HCT116 (cell line): ENCODE measurements at regions not wholly inside any gene's neighbourhood (a gene's known extent, or its start where the extent isn't known, plus 50 kb on each side); places are given as distances from the start of the nearest gene placed in this dataset.

Source experiments
- ATAC-seq: fragments of 200-7000 bp; cut with Tn5 transposase; 2 replicates; pipeline ENCODE4 v1.9.1; 2020; ENCODE audit warnings: mild to moderate bottlenecking, moderate library complexity
- BruUV-seq: library from RNA; stranded (reverse); fragments of 400-500 nt; replicated peaks from 2 replicates; lab custom pipeline; 2021; lab: Mats Ljungman, UMichigan
- CTCF ChIA-PET: fragments of 300-600 bp; sonication (Branson Sonifier 250); formaldehyde crosslinking; loops from one replicate; lab custom pipeline; 2021; ENCODE audit warnings: antibody characterized with exemption; lab: Charles Lee
- POLR2A ChIA-PET: fragments of 300-600, 350-600 bp; sonication (Branson Sonifier 250); formaldehyde crosslinking; loops from one replicate; lab custom pipeline; 2021; ENCODE audit warnings: antibody characterized with exemption; lab: Charles Lee
- RAD21 ChIA-PET, 2 experiments: fragments of 300-600 bp; sonication (Branson Sonifier 250); formaldehyde crosslinking; loops; one replicate each; lab custom pipeline; 2023; ENCODE audit warnings: low total read pairs in 2 of 2; ENCODE audit not compliant: uncharacterized antibody in 2 of 2, unreplicated experiment in 2 of 2, low non-redundant PET in 1 of 2; lab: Charles Lee
- DNase-seq: peaks from one replicate; pipeline ENCODE4 v3.0.0-alpha.2; 2010; ENCODE audit warnings: low read depth, low spot score
- H2AFZ ChIP-seq: fragments of 200-600 bp; shearing (Covaris generic), sonication (generic); 2 replicates; pipeline ENCODE4 v1.6.1; 2017; ENCODE audit warnings: low read depth, mixed run types, mixed read lengths, antibody characterized with exemption, low read length; ENCODE audit not compliant: poor library complexity, severe bottlenecking
- H3K27ac ChIP-seq: 2 replicates; pipeline ENCODE4 v1.5.1; 2012; ENCODE audit warnings: low read depth, low read length
- H3K27me3 ChIP-seq: fragments of 200-600 bp; sonication (generic); 2 replicates; pipeline ENCODE4 v1.6.1; 2016; ENCODE audit warnings: mixed run types, low read length, mixed read lengths; ENCODE audit not compliant: insufficient read depth
- H3K36me3 ChIP-seq, 2 experiments: fragments of 200-500 bp in 1 of 2; fragments of 200-600 bp in 1 of 2; sonication (Bioruptor generic) in 1 of 2; sonication (generic) in 1 of 2; 2 replicates each; pipeline versions ENCODE4 v1.5.1 to v1.6.1; 2014 to 2016; ENCODE audit warnings: low read length in 2 of 2, inconsistent platforms in 1 of 2, mixed read lengths in 1 of 2, mixed run types in 1 of 2; ENCODE audit not compliant: insufficient read depth in 2 of 2, control insufficient read depth in 1 of 2
- H3K4me1 ChIP-seq, 2 experiments: fragments of 200-600 bp in 1 of 2; sonication (generic) in 1 of 2; 2 replicates each; pipeline versions ENCODE4 v1.5.1 to v1.6.1; 2012 to 2017; ENCODE audit warnings: low read length in 2 of 2, inconsistent platforms in 1 of 2, mild to moderate bottlenecking in 1 of 2, mixed read lengths in 1 of 2, mixed run types in 1 of 2, moderate library complexity in 1 of 2; ENCODE audit not compliant: insufficient read depth in 2 of 2, control insufficient read depth in 1 of 2
- H3K4me2 ChIP-seq: fragments of 200-600 bp; sonication (generic); 2 replicates; pipeline ENCODE4 v1.6.1; 2017; ENCODE audit warnings: mixed run types, low read length, mixed read lengths
- H3K4me3 ChIP-seq, 2 experiments: fragments of 200-600 bp in 1 of 2; sonication (generic) in 1 of 2; replicated peaks in 1 of 2; 2 replicates each; pipeline ENCODE4 v1.5.1; 2011 to 2016; ENCODE audit warnings: low read length in 2 of 2, control low read depth in 1 of 2, low read depth in 1 of 2, mild to moderate bottlenecking in 1 of 2, mixed read lengths in 1 of 2, mixed run types in 1 of 2
- H3K79me2 ChIP-seq: fragments of 200-600 bp; sonication (generic); 2 replicates; pipeline ENCODE4 v1.6.1; 2017; ENCODE audit warnings: mild to moderate bottlenecking, mixed run types, low read length, moderate library complexity, mixed read lengths; ENCODE audit not compliant: insufficient read depth
- H3K9ac ChIP-seq: fragments of 200-600 bp; sonication (generic); 2 replicates; pipeline ENCODE4 v1.6.1; 2016; ENCODE audit warnings: low read length, mixed read lengths
- H3K9me2 ChIP-seq: fragments of 200-600 bp; sonication (generic), shearing (Covaris generic); 2 replicates; pipeline ENCODE4 v1.6.1; 2017; ENCODE audit warnings: mixed run types, mild to moderate bottlenecking, moderate library complexity; ENCODE audit not compliant: insufficient read depth
- H3K9me3 ChIP-seq, 2 experiments: fragments of 200-500 bp in 1 of 2; fragments of 200-600 bp in 1 of 2; sonication (Bioruptor generic) in 1 of 2; sonication (generic) in 1 of 2; 2 replicates each; pipeline ENCODE4 v1.6.1; 2014 to 2017; ENCODE audit warnings: low read length in 2 of 2, mixed read lengths in 2 of 2, inconsistent platforms in 1 of 2, low read depth in 1 of 2, mild to moderate bottlenecking in 1 of 2, mixed run types in 1 of 2, moderate library complexity in 1 of 2; ENCODE audit not compliant: control insufficient read depth in 1 of 2, insufficient read depth in 1 of 2
- H4K20me1 ChIP-seq: fragments of 200-600 bp; sonication (generic), shearing (Covaris generic); 2 replicates; pipeline ENCODE4 v1.6.1; 2017; ENCODE audit warnings: mixed run types, mild to moderate bottlenecking, moderate library complexity; ENCODE audit not compliant: insufficient read depth
- CBX3 ChIP-seq: IDR thresholded peaks from 2 replicates; pipeline ENCODE4 v1.6.1; 2012; ENCODE audit warnings: low read depth
- ELF1 ChIP-seq: IDR thresholded peaks from 2 replicates; pipeline ENCODE4 v1.6.1; 2012; ENCODE audit warnings: low read depth, borderline replicate concordance
- EZH2 ChIP-seq: fragments of 200-600 bp; sonication (generic); IDR thresholded peaks from 2 replicates; pipeline ENCODE4 v1.6.1; 2017; ENCODE audit warnings: antibody characterized with exemption, mixed run types
- EZH2phosphoT487 ChIP-seq: fragments of 200-600 bp; IDR thresholded peaks from 2 replicates; pipeline ENCODE4 v1.6.1; 2018; ENCODE audit warnings: antibody characterized with exemption, borderline replicate concordance
- FOSL1 ChIP-seq: IDR thresholded peaks from 2 replicates; pipeline ENCODE4 v1.6.1; 2012; ENCODE audit warnings: low read depth
- JUND ChIP-seq: IDR thresholded peaks from 2 replicates; pipeline ENCODE4 v1.6.1; 2012
- POLR2A ChIP-seq: IDR thresholded peaks from 2 replicates; pipeline ENCODE4 v1.7.0; 2011; ENCODE audit warnings: borderline replicate concordance; ENCODE audit not compliant: insufficient read depth, insufficient read length; ENCODE audit errors: extremely low read depth
- POLR2AphosphoS5 ChIP-seq: IDR thresholded peaks from 2 replicates; pipeline ENCODE4 v1.6.1; 2011; ENCODE audit warnings: mild to moderate bottlenecking, low read depth, low read length, moderate library complexity
- RAD21 ChIP-seq: IDR thresholded peaks from 2 replicates; pipeline ENCODE4 v1.6.1; 2012; ENCODE audit warnings: low read depth, mild to moderate bottlenecking
- SIN3A ChIP-seq: IDR thresholded peaks from 2 replicates; pipeline ENCODE4 v1.6.1; 2012; ENCODE audit warnings: low read depth
- SP1 ChIP-seq: IDR thresholded peaks from 2 replicates; pipeline ENCODE4 v1.6.1; 2012; ENCODE audit warnings: low read depth
- YY1 ChIP-seq: IDR thresholded peaks from 2 replicates; pipeline ENCODE4 v1.6.1; 2011; ENCODE audit warnings: low read length, low read depth, moderate library complexity, mild to moderate bottlenecking; ENCODE audit not compliant: insufficient replicate concordance; ENCODE audit errors: extremely low read depth
- ZNF274 ChIP-seq: fragments of 200-500 bp; sonication (Bioruptor generic); IDR thresholded peaks from 2 replicates; pipeline ENCODE4 v1.6.1; 2014; ENCODE audit warnings: mild to moderate bottlenecking, low read depth, low read length, inconsistent platforms
- intact Hi-C: fragments of 100-400 bp; cut with micrococcal nuclease; formaldehyde crosslinking; loops from 2 replicates; pipeline ENCODE4 v1.10.0; 2022
- TF ChIP-seq, protein P1 (sequence below): IDR thresholded peaks from 2 replicates; pipeline ENCODE4 v1.6.1; 2012
- TF ChIP-seq, protein P2 (sequence below): IDR thresholded peaks from 2 replicates; pipeline ENCODE4 v1.6.1; 2012
- TF ChIP-seq, protein P3 (sequence below), 3 experiments: fragments of 200-600 bp in 1 of 3; sonication (generic) in 1 of 3; IDR thresholded peaks in 2 of 3; conservative IDR thresholded peaks in 1 of 3; 2 replicates each; pipeline ENCODE4 v1.5.1; 2012 to 2017; ENCODE audit warnings: low read depth in 2 of 3, low read length in 2 of 3, antibody characterized with exemption in 1 of 3, borderline replicate concordance in 1 of 3, control low read depth in 1 of 3, mild to moderate bottlenecking in 1 of 3, mixed read lengths in 1 of 3, mixed run types in 1 of 3, moderate library complexity in 1 of 3; ENCODE audit not compliant: insufficient read depth in 1 of 3
- TF ChIP-seq, protein P4 (sequence below): IDR thresholded peaks from 2 replicates; pipeline ENCODE4 v1.6.1; 2011; ENCODE audit warnings: mild to moderate bottlenecking, low read length, moderate library complexity; ENCODE audit not compliant: insufficient replicate concordance; ENCODE audit errors: extremely low read depth

DNA sequence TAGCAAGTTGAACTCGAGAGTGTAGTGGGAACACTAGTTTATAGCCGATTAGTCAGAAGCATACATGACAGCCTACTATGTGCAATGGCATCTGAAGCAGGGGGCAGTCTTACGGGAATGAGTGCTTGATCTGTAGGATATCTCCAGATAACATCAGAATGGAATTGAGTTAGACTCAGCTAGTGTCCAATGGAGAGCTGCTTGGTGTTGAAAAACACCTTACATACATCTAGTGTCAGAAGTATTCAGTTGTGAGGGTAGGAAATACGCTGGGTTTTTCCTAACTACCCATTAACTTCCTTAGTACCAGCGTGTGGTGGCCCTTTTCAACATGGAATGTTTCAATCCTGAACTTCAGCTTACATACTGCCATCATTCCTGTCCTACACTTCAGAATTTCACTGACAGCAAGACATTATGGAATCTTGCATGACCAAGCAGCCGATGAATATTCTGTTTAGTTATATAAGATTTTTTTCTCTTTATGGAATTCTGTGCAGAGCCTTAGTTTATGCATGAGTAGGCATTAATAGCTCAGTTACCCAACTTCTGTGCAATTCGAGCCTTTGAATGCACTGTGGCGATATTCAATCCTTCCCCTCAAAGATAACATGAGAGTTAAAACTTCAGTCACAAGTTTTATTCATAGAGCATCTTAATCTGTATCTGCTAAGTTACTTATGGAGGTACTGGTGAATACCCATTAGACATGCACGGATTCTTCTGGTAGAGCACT lies 218.6 kb upstream of the MOCS1 start (continued):
- TF ChIP-seq, protein P1, sequence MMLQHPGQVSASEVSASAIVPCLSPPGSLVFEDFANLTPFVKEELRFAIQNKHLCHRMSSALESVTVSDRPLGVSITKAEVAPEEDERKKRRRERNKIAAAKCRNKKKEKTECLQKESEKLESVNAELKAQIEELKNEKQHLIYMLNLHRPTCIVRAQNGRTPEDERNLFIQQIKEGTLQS: no peak
- TF ChIP-seq, protein P2, sequence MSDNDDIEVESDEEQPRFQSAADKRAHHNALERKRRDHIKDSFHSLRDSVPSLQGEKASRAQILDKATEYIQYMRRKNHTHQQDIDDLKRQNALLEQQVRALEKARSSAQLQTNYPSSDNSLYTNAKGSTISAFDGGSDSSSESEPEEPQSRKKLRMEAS: no peak
- no peak for TF ChIP-seq POLR2A
- TF ChIP-seq, protein P3, sequence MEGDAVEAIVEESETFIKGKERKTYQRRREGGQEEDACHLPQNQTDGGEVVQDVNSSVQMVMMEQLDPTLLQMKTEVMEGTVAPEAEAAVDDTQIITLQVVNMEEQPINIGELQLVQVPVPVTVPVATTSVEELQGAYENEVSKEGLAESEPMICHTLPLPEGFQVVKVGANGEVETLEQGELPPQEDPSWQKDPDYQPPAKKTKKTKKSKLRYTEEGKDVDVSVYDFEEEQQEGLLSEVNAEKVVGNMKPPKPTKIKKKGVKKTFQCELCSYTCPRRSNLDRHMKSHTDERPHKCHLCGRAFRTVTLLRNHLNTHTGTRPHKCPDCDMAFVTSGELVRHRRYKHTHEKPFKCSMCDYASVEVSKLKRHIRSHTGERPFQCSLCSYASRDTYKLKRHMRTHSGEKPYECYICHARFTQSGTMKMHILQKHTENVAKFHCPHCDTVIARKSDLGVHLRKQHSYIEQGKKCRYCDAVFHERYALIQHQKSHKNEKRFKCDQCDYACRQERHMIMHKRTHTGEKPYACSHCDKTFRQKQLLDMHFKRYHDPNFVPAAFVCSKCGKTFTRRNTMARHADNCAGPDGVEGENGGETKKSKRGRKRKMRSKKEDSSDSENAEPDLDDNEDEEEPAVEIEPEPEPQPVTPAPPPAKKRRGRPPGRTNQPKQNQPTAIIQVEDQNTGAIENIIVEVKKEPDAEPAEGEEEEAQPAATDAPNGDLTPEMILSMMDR (IDR thresholded peaks at IDR 0.05 in 2 of 3, conservative IDR thresholded peaks at IDR 0.05 in 1 of 3; ENCODE audit: borderline replicate concordance in 1 of 3, insufficient read depth in 1 of 3, low read depth in 2 of 3, low read length in 2 of 3): no peak
- no peak for TF ChIP-seq SIN3A
- no peak for TF ChIP-seq RAD21
- TF ChIP-seq EZH2phosphoT487: no peak
- no peak for TF ChIP-seq YY1
- TF ChIP-seq POLR2AphosphoS5: no peak
- no peak for TF ChIP-seq JUND
- no peak for TF ChIP-seq ELF1

DNA sequence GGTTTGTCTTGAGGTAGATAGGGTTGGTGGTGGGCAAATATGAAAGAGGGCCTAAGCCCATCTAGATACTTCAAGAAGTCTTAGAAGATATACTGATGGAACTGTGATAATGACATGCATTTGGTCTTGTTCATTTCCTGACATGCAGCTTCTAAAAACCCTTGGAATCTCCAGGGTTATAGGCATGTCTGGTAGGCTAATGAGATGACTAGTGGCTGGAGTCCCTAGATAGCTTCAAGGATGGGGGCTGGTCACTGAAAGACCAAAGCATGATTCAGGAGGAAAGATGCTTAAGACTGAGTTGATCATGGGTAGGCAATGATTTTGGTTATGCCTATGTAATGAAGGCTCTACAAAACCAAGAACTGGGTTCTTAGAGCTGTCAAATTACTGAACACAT lies 217.9 kb upstream of the MOCS1 start:
- no peak overlapping the region for H3K4me2 ChIP-seq
- H3K27ac ChIP-seq: no peak overlapping the region
- POLR2A ChIA-PET: no interaction called here
- no peaks in the 10 kb centered on the region for H3K36me3 ChIP-seq
- H4K20me1 ChIP-seq: no peaks in the 10 kb centered on the region
- RAD21 ChIA-PET: no interaction called here
- 0 out of 2 replicates have a peak, but pooled peaks cover 6% of the 10 kb centered on the region for H3K27me3 ChIP-seq
- no peaks in the 10 kb centered on the region for H3K4me1 ChIP-seq
- no peaks in the 10 kb centered on the region for H3K79me2 ChIP-seq
- BruUV-seq: no TSS peak
- no peak for DNase-seq
- no peak for ATAC-seq
- CTCF ChIA-PET: no interaction called here
- no peak overlapping the region for H2AFZ ChIP-seq
- H3K9ac ChIP-seq: no peak overlapping the region
- no peak overlapping the region for H3K4me3 ChIP-seq
- intact Hi-C loops: no loop called here
- no peaks in the 10 kb centered on the region for H3K9me2 ChIP-seq
- no peaks in the 10 kb centered on the region for H3K9me3 ChIP-seq
- TF ChIP-seq YY1: no peak
- no peak for TF ChIP-seq ZNF274
- no peak for TF ChIP-seq SP1
- no peak for TF ChIP-seq CBX3
- TF ChIP-seq, protein P1: no peak
- TF ChIP-seq JUND: no peak
- TF ChIP-seq, protein P3 (IDR thresholded peaks at IDR 0.05 in 2 of 3, conservative IDR thresholded peaks at IDR 0.05 in 1 of 3; ENCODE audit: borderline replicate concordance in 1 of 3, insufficient read depth in 1 of 3, low read depth in 2 of 3, low read length in 2 of 3): no peak
- TF ChIP-seq, protein P2: no peak
- TF ChIP-seq, protein P4, sequence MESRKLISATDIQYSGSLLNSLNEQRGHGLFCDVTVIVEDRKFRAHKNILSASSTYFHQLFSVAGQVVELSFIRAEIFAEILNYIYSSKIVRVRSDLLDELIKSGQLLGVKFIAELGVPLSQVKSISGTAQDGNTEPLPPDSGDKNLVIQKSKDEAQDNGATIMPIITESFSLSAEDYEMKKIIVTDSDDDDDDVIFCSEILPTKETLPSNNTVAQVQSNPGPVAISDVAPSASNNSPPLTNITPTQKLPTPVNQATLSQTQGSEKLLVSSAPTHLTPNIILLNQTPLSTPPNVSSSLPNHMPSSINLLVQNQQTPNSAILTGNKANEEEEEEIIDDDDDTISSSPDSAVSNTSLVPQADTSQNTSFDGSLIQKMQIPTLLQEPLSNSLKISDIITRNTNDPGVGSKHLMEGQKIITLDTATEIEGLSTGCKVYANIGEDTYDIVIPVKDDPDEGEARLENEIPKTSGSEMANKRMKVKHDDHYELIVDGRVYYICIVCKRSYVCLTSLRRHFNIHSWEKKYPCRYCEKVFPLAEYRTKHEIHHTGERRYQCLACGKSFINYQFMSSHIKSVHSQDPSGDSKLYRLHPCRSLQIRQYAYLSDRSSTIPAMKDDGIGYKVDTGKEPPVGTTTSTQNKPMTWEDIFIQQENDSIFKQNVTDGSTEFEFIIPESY: no peak
- TF ChIP-seq EZH2: no peak
- TF ChIP-seq FOSL1: no peak
